ENCODE measurements at regions not wholly inside any gene's neighbourhood (a gene's known extent, or its start where the extent isn't known, plus 50 kb on each side); places are given as distances from the start of the nearest gene placed in this dataset.
A peak's percentile ranks its signal among the peaks of the same experiment; 100 is the strongest.

DNA sequence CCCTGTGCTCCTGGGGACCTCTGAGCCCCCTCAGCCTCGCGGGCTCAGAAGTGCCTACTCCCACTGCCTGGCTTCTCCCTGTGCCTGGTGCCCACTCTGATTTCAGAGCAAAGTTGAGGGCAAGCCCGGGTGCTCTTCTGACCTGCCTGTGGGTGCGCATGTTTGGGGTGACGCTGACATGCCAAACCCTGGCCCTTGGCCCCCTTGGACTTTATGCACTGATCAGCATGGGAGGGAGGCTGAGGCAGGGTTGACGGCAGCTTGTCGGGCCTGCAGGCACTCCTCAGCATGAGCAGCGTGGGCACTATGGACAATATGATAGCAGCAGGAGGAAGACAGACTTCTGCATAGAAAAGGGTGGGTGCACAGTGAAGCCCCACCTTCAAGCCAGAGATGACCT lies 279.3 kb upstream of the KLF12 start:
- DNase-seq (ENCODE audit: low spot score) = no peak

- no peak for DNase-seq (ENCODE audit: low spot score)
These were observed 275.3 kb upstream of the KLF12 start for GRCh38 chr13:74409551-74409950.

DNA sequence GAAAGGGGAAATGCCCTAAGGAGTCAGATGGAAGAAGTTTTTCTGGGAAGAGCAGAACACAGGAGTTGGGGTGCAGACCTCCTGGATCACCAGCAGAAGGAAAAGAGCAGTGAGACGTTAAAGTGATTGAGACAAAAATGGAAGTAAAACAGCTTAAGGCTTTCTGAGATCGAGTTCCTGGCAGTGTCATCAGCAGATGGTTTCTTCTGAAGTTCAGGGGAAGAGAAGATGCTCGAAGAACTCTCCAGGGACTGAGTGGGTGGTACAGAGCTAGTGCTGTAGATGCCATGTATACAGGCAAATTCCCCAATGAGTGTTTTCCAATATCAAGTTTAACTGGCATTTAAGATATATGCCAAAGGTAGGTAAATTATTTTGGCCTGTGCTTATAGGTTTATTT lies 272.2 kb upstream of the KLF12 start:
- no peak for DNase-seq (ENCODE audit: low spot score)

- no peak for DNase-seq (ENCODE audit: low spot score)
These were observed 264.4 kb upstream of the KLF12 start for GRCh38 chr13:74398599-74398998.

DNA sequence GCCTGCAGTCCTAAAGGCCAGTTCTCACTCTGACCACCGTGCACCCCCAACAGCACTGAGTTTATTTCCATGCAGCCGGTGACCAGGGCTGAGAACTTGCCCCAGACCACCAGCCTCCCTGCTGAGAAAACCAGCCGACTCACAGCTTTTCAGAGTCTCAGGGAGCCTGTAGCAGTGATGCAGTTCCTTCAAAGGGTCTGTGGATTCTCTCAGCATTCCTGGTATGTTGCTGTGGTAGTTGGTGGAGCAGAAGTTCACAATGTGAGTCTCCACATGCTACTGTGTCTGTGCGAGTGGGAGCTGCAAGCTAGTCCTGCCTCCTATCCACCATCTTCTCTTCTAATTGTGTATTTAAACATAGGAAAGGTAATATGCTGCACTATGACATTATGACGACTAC lies 254.9 kb upstream of the KLF12 start:
- DNase-seq (ENCODE audit: low spot score) = no peak

- DNase-seq (ENCODE audit: low spot score) = no peak
These were observed 254.4 kb upstream of the KLF12 start for GRCh38 chr13:74388626-74389025.

GRCh38 chr13:74372511-74372910 lies 238.3 kb upstream of the KLF12 start:
- no peak for DNase-seq (ENCODE audit: low spot score)

GRCh38 chr13:74367193-74367592 lies 233.0 kb upstream of the KLF12 start:
- DNase-seq (ENCODE audit: low spot score) = no peak

GRCh38 chr13:74361274-74361673 lies 227.1 kb upstream of the KLF12 start:
- DNase-seq (ENCODE audit: low spot score) = no peak

DNA sequence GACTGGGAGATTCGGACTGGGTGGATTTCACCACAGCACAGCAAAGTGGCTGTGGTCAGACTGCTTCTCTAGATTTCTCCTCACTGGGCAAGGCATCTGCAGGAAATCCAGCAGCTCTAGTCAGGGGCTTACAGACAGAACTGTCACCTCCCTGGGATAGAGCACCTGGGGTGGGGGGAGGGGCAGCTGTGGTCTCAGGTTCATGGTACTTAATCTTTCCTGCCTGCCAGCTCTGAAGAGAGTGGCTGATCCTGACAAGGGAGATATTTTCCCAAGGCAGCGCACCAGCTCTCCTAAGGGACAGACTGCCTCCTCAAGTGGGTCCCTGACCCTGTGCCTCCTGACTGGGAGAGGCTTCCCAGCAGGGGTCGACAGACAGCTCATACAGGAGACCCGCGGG lies 212.8 kb upstream of the KLF12 start:
- no peak for DNase-seq (ENCODE audit: low spot score)

- DNase-seq (ENCODE audit: low spot score) = no peak
These were observed 204.1 kb upstream of the KLF12 start for GRCh38 chr13:74338341-74338740.

DNA sequence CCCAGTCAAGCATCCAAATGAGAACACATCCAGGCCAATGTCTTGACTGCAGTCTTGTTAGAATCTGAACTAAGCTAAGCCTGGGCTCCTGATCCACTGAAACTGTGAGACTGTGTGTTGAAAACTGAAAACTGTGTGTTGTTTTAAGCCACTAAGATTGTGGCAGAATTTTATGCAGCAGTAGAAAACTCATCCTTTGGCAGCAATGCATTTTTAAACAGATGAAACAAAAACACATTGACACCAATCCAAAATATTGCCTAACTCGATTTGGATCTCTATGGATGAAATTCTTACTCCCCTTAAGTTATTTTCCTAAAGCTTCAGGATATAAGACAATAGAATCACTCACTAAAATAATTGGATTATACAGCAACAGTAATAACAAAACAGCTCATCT lies 202.3 kb upstream of the KLF12 start:
- no peak for DNase-seq (ENCODE audit: low spot score)

GRCh38 chr13:74335370-74335769 lies 201.2 kb upstream of the KLF12 start:
- no peak for DNase-seq (ENCODE audit: low spot score)

- no peak for DNase-seq (ENCODE audit: low spot score)
These were observed 195.8 kb upstream of the KLF12 start for GRCh38 chr13:74329962-74330361.

GRCh38 chr13:74325106-74325505 lies 190.9 kb upstream of the KLF12 start:
- DNase-seq (ENCODE audit: low spot score) = peak; percentile 53

GRCh38 chr13:74324338-74324737 lies 190.1 kb upstream of the KLF12 start:
- DNase-seq (ENCODE audit: low spot score) = no peak

GRCh38 chr13:74322562-74322961 lies 188.4 kb upstream of the KLF12 start:
- no peak for DNase-seq (ENCODE audit: low spot score)

- DNase-seq (ENCODE audit: low spot score) = no peak
These were observed 186.1 kb upstream of the KLF12 start for GRCh38 chr13:74320282-74320681.

DNA sequence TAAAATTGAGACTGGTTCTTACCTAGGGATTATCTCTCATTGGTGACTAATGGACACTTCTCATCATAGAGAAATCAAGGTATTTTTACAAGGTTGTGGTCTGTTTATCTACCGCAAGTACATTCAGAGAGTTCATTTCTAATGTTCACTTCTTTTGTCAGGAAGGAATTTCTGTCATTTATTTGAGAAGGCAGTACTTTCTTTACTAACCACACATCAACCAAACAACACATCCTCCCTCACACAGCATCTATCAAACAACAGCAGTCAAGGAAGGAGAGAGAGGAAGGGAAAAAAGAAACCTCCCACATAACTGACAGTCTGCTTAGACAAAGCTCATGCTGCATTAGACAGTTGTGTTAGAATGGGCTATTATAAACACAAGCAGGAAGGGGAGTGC lies 182.3 kb upstream of the KLF12 start:
- DNase-seq (ENCODE audit: low spot score) = peak; percentile 73

GRCh38 chr13:74306496-74306895 lies 172.3 kb upstream of the KLF12 start:
- peak; percentile 22 for DNase-seq (ENCODE audit: low spot score)

- no peak for DNase-seq (ENCODE audit: low spot score)
These were observed 171.7 kb upstream of the KLF12 start for GRCh38 chr13:74305876-74306275.

DNA sequence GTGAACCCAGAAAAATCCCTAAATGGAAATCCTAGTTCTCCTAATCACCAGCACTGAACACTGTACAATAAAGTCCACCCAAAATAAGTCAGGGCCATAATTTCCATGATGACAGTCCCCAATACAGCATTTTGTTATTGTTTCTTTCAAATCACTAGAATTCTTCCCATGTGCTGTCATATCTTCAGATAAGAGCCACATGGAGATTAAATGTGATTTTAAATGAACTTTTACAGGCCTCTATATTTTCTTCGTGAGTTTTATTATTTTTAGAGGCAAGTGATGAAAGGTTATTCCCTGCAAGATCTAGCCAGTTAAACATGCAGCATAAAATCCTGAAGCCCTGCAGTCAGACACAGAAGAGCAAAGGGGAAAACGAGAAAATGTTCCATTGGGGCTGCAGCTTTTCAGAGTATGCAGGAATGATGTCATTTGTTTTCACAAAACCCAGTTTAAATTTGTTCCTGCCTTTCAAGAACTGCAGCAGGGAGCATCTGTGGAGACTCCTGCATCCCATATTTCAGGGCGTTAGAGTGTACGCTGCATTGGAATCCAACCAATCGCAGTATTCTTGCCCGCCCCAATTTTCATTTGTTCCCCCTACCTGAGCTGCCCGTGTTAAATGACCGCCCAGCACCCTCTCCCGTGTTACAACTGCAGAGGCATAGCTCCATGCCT lies 167.2 kb upstream of the KLF12 start:
- no peak for DNase-seq (ENCODE audit: low spot score)

GRCh38 chr13:74300162-74300561 lies 166.0 kb upstream of the KLF12 start:
- DNase-seq (ENCODE audit: low spot score) = peak; percentile 23

GRCh38 chr13:74299721-74300120 lies 165.5 kb upstream of the KLF12 start:
- DNase-seq (ENCODE audit: low spot score) = no peak

All from HT-29 (cell line).